ENCODE measurements at regions not wholly inside any gene's neighbourhood (a gene's known extent, or its start where the extent isn't known, plus 50 kb on each side); places are given as distances from the start of the nearest gene placed in this dataset.

GRCh38 chr12:88925454-88925853 lies 345.2 kb upstream of the KITLG start:
- no peak for TF ChIP-seq CTCF (IDR thresholded peaks at IDR 0.05)
- TF ChIP-seq POLR2A (IDR thresholded peaks at IDR 0.05): no peak
